GM20431 (cell line): ENCODE measurements at regions not wholly inside any gene's neighbourhood (a gene's known extent, or its start where the extent isn't known, plus 50 kb on each side); places are given as distances from the start of the nearest gene placed in this dataset.

Experiments
- in situ Hi-C: fragments of 300-500 bp; cut with MseI, MboI; formaldehyde crosslinking; loops from one replicate; pipeline ENCODE4 v1.15.0; 2020; ENCODE audit warnings: low sequenced_read_pairs; ENCODE audit not compliant: unreplicated experiment

GRCh38 chr14:29240066-29240465, 473.5 kb downstream of the FOXG1 start:
- in situ Hi-C loops, result no loop called here

GRCh38 chr14:29242755-29243754, 476.5 kb downstream of the FOXG1 start:
- in situ Hi-C loops, result no loop called here

DNA sequence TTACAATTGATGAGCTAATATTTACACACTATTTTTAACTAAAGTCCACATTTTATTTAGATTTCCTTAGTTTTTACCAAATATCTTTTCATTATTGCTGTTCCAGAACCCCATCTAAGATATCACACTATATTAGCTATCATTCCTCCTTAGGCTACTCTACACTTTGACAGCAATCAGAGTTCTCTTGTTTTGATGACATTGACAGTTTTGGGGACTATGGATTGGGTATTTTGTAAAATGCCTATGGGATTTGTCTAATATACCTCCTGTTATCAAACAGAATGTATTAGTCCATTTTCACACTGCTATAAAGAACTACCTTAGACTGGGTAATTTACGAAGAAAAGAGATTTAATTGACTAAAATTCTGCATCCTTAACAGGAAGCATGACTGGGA, 489.1 kb downstream of the FOXG1 start:
- in situ Hi-C loops, result no loop called here

GRCh38 chr14:29262979-29263378, 496.4 kb downstream of the FOXG1 start:
- in situ Hi-C loops, result no loop called here

DNA sequence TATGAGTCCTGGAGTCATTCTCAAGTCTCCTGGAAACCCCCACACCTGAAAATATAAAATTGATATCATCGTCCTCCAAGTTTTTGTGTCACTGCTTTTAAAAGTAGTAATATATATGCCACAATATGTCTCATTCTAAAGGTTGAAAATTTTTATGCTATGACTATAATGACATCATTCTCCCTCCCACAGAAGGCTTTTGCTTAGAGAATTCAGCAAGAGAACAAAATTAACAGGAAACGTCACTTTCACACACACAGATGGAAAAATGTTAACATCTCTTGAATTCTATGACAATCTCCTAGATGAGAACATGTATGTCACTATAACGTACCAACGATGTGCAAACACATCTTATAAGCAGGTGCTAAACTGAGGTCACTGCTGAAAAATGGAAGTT, 498.3 kb downstream of the FOXG1 start:
- in situ Hi-C loops, result no loop called here

- in situ Hi-C loops, result no loop called here
Measured at GRCh38 chr14:29265852-29266251, 499.3 kb downstream of the FOXG1 start.

DNA sequence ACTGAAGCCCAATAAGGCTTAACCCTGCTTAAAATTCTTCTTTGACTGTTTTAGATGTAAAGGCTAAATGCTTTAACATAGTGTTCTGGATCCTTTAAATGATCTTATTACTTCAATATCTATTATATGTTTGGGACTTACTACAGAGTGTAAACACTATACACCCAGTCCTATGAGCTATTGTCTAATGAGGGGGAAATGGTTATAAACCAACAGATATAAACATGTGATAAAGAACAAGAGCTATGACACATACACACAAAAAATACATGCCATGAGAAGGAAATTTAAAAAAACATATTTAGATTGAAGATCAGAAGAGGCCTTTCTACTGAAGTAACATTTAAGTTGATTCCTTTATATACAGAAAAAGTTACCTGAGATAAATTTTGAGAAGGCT, 505.1 kb downstream of the FOXG1 start:
- in situ Hi-C loops, result no loop called here

DNA sequence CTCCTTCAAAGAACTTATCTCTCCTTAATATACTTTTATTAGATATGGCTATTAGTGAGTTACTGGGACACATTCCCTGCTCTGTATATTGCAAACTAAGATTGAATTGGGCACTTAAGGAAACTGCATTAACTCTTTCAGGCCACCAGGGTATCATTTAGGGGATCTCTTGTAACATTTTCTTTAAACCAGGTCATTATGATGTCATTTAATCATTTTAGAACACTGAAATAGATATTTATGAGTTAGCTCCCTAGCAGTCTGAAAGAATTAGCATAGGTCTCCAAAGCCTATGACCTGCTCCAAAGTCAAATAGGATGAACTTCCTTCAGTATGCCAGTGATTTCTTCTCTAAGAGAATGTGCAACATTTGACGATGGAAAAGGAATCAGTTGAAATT, 506.9 kb downstream of the FOXG1 start:
- in situ Hi-C loops, result no loop called here

GRCh38 chr14:29274890-29275596, 508.5 kb downstream of the FOXG1 start:
- in situ Hi-C loops, result no loop called here

DNA sequence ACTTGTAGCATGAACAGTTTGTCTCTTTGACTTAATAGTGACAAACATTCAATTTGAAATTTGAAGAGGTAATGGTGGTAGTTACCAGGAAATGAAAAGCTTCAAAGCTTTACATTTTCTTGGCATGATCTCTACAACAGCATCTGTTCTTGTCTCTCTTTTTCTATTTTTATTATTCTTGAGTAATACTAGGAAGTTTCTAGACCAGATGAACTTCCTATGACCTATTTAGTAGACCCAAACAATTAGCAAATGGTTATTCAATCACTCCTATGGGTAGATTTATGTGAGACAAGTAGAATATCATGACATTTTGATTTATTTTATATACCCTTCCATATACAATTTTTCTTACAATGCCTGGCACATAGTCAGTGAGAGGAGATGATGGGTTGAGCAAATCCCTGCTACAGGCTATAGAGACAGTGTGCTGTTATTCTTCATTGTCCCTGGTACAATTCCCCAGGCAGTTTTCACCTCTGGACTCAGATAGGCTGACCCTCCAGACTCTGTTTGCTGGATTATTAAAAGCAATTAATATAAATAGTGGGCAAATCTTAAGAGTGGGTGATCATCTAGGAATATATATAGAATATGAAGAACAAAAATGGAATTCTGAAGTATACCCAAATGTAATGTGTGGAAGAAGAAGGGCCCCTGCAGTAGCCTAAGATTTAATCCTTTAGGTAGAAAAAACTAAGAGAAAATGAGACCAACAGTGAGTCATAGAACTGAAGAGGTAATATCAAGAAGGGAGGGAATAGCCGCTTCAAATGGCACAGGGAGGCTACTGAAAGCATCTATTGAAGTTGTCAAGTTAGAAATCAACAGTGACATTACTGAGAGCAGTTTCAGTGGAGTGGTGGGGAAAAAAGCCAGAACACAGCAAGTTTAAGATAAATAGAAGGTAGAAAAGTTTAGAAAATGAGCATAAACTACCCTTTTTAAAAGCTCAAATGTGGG, 512.0 kb downstream of the FOXG1 start:
- in situ Hi-C loops, result no loop called here

GRCh38 chr14:29282169-29282568, 515.6 kb downstream of the FOXG1 start:
- in situ Hi-C loops, result no loop called here

- in situ Hi-C loops, result no loop called here
Measured at GRCh38 chr14:29290441-29290840, 523.9 kb downstream of the FOXG1 start.

DNA sequence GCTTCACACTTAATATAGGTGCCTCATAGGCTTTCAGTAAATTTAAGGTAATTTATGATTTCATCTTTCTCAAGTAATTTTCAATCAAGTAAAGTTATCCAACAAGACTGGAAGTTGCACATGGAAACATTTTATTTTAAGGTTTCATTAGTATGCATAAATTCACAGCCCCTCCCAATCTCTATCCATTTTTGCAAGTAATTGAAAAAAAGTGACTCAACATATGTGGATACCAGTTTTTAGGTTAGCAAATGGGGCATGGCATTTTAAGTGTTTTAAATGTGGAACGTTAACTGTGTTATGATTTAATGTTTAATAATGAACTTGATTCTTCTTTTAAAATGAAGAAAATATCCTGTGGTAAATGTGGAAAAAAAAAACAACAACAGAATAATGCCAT, 532.8 kb downstream of the FOXG1 start:
- in situ Hi-C loops, result no loop called here

DNA sequence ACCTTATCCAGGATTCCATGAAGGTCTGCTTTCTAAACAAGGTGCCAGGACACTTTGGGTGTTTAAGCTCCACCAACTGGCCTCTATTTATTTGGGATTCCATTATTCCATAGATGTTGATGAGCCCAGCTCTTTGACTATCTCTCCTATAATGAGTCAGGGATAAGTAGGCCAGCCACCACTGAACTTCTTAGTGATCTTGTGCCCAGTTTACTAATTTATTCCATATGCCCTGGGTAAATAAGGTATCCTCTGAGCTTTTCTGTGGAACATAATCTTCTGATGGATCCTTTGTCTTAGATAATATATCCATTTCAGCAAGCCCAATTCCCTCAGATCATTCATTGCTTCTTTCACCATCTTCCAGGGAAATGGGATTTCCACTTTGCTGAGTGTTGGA, 535.0 kb downstream of the FOXG1 start:
- in situ Hi-C loops, result no loop called here

- in situ Hi-C loops, result no loop called here
Measured at GRCh38 chr14:29310210-29310609, 543.6 kb downstream of the FOXG1 start.

DNA sequence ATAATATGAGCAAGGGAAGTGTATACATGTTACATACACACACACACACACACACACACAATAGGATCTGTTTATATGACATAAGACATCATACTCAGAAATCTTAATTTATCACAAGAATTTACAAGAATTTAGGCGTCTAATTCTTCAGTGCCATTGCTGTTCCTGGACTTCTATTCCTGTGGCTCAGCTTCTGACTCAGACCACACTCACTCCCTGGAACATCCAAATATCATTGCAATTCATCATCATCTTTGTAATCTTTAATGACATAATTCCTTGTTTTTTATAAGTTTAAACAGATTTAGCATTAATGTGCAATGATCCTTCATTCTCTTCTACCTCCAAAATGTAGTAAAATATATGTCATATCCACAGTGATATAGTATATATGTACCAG, 544.2 kb downstream of the FOXG1 start:
- in situ Hi-C loops, result no loop called here

- in situ Hi-C loops, result no loop called here
Measured at GRCh38 chr14:29311983-29312382, 545.4 kb downstream of the FOXG1 start.

GRCh38 chr14:29316936-29317335, 550.3 kb downstream of the FOXG1 start:
- in situ Hi-C loops, result no loop called here

- in situ Hi-C loops, result no loop called here
Measured at GRCh38 chr14:29317423-29317822, 550.8 kb downstream of the FOXG1 start.

- in situ Hi-C loops, result no loop called here
Measured at GRCh38 chr14:29320286-29320685, 553.7 kb downstream of the FOXG1 start.
